AG09309 (cell line): ENCODE measurements at regions not wholly inside any gene's neighbourhood (a gene's known extent, or its start where the extent isn't known, plus 50 kb on each side); places are given as distances from the start of the nearest gene placed in this dataset.

Experiments
- DNase-seq: peaks from one replicate; pipeline ENCODE4 v3.0.0-alpha.2; 2010; ENCODE audit warnings: low read depth
- H3K4me3 ChIP-seq: 2 replicates; pipeline ENCODE4 v1.5.1; 2011; ENCODE audit warnings: mild to moderate bottlenecking, low read depth, low read length, moderate library complexity; ENCODE audit not compliant: control insufficient read depth
- TF ChIP-seq, protein P1 (sequence below): IDR thresholded peaks from 2 replicates; pipeline ENCODE4 v1.5.1; 2011; ENCODE audit warnings: mild to moderate bottlenecking, low read depth, low read length, inconsistent platforms; ENCODE audit not compliant: insufficient read depth, control insufficient read depth; ENCODE audit errors: missing control alignments

DNA sequence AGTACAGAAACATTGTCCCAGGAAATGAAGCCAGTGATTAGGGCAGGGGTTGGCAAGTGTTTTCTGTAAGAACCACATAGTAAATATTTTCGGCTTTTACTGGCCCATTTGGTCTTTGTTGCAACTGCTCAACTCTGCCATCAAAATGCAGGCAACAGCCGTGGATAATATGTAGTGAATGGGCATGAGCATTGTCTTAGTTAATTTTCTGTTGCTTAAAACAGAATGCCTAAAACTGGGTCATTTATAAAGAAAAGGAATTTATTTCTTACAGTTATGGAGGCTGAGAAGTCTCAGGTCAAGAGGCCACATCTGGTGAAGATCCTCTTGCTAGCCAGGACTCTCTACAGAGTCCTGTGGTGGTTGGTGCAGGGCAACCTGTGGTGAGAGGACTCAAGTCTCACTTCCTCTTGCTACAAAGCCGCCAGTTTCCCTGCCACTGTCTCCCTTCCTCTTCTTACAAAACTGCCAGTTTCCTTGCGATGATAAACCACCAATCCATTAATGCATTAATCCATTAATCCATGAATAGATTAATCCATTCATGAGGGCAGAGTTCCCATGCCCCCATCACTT is 166.4 kb downstream of the PSMG1 start:
- TF ChIP-seq, protein P1, sequence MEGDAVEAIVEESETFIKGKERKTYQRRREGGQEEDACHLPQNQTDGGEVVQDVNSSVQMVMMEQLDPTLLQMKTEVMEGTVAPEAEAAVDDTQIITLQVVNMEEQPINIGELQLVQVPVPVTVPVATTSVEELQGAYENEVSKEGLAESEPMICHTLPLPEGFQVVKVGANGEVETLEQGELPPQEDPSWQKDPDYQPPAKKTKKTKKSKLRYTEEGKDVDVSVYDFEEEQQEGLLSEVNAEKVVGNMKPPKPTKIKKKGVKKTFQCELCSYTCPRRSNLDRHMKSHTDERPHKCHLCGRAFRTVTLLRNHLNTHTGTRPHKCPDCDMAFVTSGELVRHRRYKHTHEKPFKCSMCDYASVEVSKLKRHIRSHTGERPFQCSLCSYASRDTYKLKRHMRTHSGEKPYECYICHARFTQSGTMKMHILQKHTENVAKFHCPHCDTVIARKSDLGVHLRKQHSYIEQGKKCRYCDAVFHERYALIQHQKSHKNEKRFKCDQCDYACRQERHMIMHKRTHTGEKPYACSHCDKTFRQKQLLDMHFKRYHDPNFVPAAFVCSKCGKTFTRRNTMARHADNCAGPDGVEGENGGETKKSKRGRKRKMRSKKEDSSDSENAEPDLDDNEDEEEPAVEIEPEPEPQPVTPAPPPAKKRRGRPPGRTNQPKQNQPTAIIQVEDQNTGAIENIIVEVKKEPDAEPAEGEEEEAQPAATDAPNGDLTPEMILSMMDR = no peak
- no peak overlapping the region for H3K4me3 ChIP-seq
- DNase-seq = peak; percentile 33

DNA sequence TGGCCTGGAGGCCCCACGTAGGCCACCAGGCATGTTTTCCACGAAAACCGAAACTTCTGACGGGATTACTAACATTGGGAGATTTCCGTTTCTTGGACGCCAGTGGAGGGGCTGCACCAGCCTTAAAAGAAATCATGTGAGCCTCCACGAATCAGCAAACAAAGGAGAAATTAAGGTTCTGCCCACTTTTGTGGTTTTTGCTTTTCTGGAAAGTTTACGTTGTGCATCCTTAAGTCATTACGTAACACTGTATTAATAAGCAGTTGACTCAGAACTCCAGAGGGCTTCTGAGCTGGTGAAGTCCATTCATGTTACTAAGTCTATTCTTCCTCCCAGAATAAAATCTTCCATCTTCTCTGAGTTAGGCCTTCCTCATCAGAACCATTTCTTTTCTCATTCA is 168.5 kb downstream of the PSMG1 start:
- DNase-seq = peak; percentile 92

DNA sequence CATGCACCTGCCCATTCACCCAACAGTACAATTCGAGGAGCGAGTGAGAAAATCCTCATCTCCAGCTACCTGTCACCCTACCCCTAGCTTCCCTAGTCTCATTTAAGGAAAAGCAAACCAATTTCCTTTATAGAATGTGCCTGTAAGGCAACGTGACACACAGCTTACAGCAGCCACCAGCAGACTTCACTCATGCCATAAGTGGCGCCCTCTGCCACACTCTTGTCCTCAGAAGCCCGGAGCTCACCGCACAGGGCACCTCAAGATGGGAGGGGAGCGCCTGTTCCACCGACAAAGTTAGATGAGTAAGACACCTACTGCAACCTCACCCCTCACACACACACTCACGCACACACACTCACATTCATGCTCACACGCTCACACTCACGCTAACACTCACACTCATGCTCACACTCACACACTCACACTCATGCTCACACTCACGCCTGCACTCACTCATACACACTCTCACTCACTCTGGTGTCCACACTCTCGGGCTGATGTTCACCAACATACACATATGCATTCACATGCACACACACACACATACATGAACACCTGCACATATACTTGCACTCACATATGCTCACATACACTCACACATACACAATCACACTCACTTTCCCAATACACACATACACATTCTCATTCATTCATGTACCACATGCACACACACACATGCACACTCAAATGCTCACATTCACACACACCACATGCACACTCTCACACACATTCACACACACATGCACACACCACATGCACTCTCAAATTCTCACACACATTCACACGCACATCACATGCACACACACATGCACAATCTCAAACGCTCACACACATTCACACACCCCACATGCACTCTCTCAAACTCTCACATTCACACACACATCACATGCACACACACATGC is 170.7 kb downstream of the PSMG1 start:
- TF ChIP-seq, protein P1 = no peak
- DNase-seq = no peak
- H3K4me3 ChIP-seq = no peak overlapping the region

More for the DNA sequence above, 168.5 kb downstream of the PSMG1 start:
- H3K4me3 ChIP-seq = peak overlapping the region; percentile 13
- TF ChIP-seq, protein P1 = no peak

DNA sequence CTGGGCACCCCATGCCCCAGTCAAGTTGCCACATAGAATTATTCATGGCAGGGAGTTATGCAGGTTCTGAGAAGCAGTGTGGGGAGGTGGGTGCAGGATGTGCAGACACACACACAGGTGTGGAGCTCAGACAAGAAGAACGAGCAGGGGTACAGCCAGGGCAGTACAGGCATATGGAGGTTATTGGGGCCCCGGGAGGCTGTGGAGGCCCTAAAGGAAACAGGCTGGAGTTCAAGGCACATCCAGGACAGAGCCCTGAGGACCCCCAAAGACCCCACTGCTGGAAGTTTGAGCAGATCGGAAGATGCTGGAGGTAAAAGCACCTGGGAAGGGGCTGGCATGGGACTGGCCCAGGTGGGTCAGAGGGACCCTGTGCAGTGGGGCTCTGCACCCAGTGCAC is 171.3 kb downstream of the PSMG1 start:
- TF ChIP-seq, protein P1 = no peak
- H3K4me3 ChIP-seq = no peak overlapping the region
- DNase-seq = no peak

DNA sequence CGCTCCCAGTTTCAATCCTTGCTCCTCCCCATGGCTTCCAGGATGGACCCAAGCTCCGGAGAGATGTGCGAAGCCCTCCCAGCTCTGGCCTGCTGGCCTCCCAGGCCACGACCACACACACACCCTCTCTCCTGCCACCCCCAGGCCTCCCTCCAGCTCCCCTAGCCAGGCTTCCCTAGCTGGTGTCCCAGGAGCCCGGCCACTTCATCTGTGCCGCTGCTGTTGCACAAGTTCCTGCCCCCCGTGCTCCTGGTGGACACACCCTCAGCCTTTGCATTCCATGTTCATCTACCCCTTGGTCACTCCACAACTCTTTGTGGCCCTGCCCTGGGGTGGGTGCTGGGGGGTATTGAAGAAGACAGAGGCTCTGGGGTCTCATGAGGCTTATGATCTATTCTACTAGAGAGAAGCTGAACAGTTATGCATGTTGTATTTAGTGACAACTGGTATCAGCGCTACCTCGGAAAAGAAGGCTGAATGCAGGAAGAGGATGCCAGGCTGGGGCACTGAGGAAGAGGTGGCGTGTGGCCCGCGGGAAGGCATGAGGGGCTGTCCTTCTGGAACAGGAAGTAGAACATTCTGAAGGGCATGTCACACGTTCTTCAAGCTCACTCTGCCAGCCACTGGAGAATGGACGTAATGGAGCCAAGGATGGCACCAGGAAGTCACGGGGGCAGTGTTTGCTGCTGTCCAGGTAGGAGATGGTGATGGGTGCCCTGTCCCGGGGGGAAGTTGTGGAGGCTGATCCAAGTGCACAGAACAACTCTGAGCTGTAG is 172.4 kb downstream of the PSMG1 start:
- DNase-seq = no peak
- TF ChIP-seq, protein P1 = no peak
- no peak overlapping the region for H3K4me3 ChIP-seq

DNA sequence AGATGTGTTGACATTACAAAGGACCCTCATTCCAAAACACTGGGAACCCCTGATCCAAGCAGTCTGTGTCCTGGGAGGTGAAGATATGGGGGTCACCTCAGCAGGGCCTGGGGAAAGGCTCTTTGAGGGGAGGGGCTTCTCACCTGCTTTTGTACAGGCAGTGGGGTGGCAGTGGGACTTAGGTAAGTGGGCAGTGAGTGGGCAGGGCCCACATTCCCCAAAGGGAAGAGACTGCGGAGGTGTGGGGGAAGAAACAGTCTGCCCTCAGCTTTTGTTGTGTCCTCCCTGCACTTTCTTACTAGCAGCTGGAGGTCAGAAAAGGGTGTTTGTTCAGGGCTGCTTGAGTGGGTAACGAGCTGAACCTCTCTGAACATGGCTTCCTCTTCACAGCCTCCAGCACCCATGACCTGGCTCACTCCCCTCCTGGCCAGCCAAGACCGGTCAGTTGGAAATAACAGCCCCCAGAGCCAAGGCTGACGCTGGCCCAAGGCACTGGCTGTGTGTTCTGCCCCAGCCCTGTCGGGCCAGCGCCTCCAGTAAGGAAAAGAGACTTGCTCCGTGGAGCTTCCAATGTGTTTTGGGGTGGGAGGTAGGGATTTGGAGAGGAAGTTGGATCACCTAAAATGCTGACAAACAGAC is 173.5 kb downstream of the PSMG1 start:
- TF ChIP-seq, protein P1 = no peak
- no peak for DNase-seq
- H3K4me3 ChIP-seq = no peak overlapping the region
